ENCODE measurements at regions not wholly inside any gene's neighbourhood (a gene's known extent, or its start where the extent isn't known, plus 50 kb on each side); places are given as distances from the start of the nearest gene placed in this dataset.

DNA sequence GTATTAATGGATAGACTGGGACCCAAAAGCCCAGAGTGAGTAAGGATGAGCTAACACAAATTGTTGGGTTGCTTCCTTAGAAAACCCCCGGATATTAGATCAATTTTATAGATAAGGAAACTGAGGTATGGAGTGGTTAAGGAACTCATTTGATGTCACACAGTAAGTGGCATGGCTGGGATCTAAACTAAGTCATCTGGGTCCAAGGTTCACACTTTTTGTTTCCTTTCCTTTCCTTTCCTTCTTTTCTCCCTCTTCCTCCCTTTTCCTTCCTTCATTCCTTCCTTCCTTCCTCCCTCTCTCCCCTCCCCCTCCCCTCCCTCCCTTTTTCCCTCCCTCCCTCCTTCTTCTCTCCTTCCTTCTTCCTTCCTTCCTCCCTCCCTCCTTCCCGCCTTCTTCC lies 469.5 kb downstream of the TYW1 start:
- TF ChIP-seq POLR2A (IDR thresholded peaks at IDR 0.05) (no peak), EP300 (IDR thresholded peaks at IDR 0.05) (no peak), POLR2AphosphoS5 (IDR thresholded peaks at IDR 0.05) (no peak)
- TF ChIP-seq, protein P1, sequence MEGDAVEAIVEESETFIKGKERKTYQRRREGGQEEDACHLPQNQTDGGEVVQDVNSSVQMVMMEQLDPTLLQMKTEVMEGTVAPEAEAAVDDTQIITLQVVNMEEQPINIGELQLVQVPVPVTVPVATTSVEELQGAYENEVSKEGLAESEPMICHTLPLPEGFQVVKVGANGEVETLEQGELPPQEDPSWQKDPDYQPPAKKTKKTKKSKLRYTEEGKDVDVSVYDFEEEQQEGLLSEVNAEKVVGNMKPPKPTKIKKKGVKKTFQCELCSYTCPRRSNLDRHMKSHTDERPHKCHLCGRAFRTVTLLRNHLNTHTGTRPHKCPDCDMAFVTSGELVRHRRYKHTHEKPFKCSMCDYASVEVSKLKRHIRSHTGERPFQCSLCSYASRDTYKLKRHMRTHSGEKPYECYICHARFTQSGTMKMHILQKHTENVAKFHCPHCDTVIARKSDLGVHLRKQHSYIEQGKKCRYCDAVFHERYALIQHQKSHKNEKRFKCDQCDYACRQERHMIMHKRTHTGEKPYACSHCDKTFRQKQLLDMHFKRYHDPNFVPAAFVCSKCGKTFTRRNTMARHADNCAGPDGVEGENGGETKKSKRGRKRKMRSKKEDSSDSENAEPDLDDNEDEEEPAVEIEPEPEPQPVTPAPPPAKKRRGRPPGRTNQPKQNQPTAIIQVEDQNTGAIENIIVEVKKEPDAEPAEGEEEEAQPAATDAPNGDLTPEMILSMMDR (IDR thresholded peaks at IDR 0.05) = no peak
- H3K36me3 ChIP-seq = no peaks in the 10 kb centered on the region
- H3K27me3 ChIP-seq = no peaks in the 10 kb centered on the region
- 77 to 91% methylated on average over 2 of the region's 2 CpGs for WGBS, 2 donors
- H3K4me1 ChIP-seq = peaks cover 0 to 58% (median 44%) of the 10 kb centered on the region in 4 donors
- peaks cover 0 to 4% (median 0%) of the 10 kb centered on the region in 4 donors for H3K9me3 ChIP-seq
- H3K4me3 ChIP-seq = no peak overlapping the region
- intact Hi-C loops (cut with DNase I) = no loop called here
- no peak for DNase-seq
- no peak overlapping the region for H3K27ac ChIP-seq

DNA sequence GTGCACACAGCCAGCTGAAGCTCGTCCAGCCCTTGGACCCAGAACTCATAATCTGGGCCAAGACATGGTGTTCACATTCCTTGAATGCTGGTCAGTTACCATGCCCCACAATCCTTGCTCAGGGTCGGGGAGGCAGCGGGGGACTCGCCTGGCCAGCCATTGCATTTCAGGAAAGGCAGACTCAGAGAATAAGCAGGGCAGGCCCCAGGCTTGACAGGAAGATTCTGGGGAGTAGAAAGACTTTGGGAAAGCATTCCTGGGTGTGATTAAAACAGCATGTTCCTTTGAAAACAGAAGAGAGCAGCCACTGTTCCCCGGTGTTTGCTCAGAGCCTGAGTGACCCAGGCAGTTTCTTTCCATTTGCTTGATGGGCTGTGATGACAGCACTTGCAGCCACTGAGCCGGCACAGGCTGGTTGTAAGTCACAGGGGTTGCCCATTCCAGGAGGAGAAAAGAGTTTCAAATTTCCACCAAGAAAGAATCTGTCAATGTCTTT lies 473.7 kb downstream of the TYW1 start:
- H3K27ac ChIP-seq = peak overlapping the region; percentile 38 to 58 (median 53)
- H3K36me3 ChIP-seq = no peaks in the 10 kb centered on the region
- 37 to 50% methylated on average over 6 of the region's 6 CpGs for WGBS, 2 donors
- DNase-seq = peak; percentile 71
- H3K4me1 ChIP-seq = peaks cover 0 to 35% (median 20%) of the 10 kb centered on the region in 4 donors
- no peaks in the 10 kb centered on the region for H3K27me3 ChIP-seq
- no peaks in the 10 kb centered on the region for H3K9me3 ChIP-seq
- intact Hi-C loops (cut with DNase I) = no loop called here
- TF ChIP-seq EP300 (IDR thresholded peaks at IDR 0.05) = peak in 1 of 4 donors; percentile 39
- peak; percentile 14 to 86 (median 62) for TF ChIP-seq POLR2AphosphoS5 (IDR thresholded peaks at IDR 0.05)
- TF ChIP-seq POLR2A (IDR thresholded peaks at IDR 0.05) = no peak
- TF ChIP-seq, protein P1 (IDR thresholded peaks at IDR 0.05) = no peak
- H3K4me3 ChIP-seq = no peak overlapping the region

DNA sequence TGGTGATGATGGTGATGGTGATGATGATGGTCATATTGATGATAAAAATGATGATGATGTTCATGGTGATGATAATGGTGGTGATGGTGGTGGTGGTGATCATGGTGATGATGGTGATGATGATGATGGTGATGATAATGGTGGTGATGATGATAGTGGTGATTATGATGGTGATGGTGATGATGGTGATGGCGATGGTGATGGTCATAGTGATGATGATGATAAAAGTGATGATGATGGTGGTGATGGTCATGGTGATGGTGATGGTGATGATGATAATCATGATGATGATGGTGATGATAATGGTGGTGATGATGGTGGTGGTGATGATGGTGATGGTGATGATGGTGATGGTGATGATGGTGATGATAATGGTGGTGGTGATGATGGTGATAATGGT lies 478.7 kb downstream of the TYW1 start:
- intact Hi-C loops (cut with DNase I) = no loop called here
- no peak for DNase-seq
- Histone ChIP-seq H3K4me1 (peaks cover 0 to 12% (median 10%) of the 10 kb centered on the region in 4 donors), H3K9me3 (no peaks in the 10 kb centered on the region), H3K27me3 (no peaks in the 10 kb centered on the region), H3K27ac (no peak overlapping the region), H3K36me3 (no peaks in the 10 kb centered on the region), H3K4me3 (no peak overlapping the region)
- 90 to 98% methylated on average over 1 of the region's 1 CpG for WGBS, 2 donors
- TF ChIP-seq, protein P1 (IDR thresholded peaks at IDR 0.05) = no peak
- no peak for TF ChIP-seq POLR2A (IDR thresholded peaks at IDR 0.05)
- no peak for TF ChIP-seq EP300 (IDR thresholded peaks at IDR 0.05)

DNA sequence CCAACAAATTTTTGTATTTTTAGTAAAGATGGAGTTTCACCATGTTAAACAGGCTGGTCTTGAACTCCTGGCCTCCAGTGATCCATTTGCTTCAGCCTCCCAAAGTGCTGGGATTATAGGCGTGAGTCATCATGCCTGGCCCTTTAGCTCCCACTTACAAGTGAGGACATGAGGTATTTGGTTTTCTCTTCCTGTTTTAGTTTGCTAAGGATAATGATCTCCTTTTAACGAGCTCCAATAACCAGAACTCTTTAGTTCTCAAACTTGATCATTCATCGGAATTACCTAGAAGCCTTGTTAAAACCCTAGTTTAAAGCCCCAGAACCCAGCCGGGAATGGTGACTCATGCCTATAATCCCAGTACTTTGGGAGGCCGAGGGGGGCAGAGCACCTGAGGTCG lies 481.4 kb downstream of the TYW1 start:
- no peaks in the 10 kb centered on the region for H3K4me1 ChIP-seq
- H3K9me3 ChIP-seq = no peaks in the 10 kb centered on the region
- H3K4me3 ChIP-seq = no peak overlapping the region
- TF ChIP-seq POLR2A (IDR thresholded peaks at IDR 0.05) (no peak), EP300 (IDR thresholded peaks at IDR 0.05) (no peak), POLR2AphosphoS5 (IDR thresholded peaks at IDR 0.05) (no peak)
- TF ChIP-seq, protein P1 (IDR thresholded peaks at IDR 0.05) = no peak
- H3K36me3 ChIP-seq = no peaks in the 10 kb centered on the region
- intact Hi-C loops (cut with DNase I) = no loop called here
- 47 to 67% methylated on average over 6 of the region's 6 CpGs for WGBS, 2 donors
- DNase-seq = no peak
- no peak overlapping the region for H3K27ac ChIP-seq
- H3K27me3 ChIP-seq = no peaks in the 10 kb centered on the region

DNA sequence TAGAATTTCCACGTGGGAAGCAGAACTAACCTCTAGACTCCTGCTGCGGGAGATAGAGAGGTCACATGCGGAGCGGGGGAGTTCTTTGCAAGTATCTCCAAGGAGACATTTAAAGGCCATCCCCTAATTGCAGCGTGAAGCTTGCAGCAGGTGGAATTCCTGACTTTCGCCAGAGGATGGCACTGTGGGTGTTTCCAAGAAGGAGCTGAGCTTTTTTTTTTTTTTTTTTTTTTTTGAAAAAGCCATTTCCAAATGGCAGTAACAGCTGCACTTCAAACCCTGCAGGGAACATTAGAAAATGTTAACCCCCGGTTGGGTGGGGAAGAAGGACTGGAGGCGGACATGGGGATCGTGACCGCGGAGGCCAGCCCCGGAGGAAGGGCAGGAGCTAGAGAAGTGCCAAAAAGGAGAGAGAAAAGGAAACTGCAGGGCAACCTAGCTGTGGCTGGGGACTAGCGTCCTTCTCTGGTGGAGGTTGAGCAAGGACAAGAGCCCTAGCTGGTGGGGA lies 487.7 kb downstream of the TYW1 start:
- H3K27ac ChIP-seq = no peak overlapping the region
- 3% methylated on average over 13 of the region's 13 CpGs for WGBS, 2 donors
- DNase-seq = peak; percentile 68
- peaks cover 0 to 32% (median 15%) of the 10 kb centered on the region in 4 donors for H3K4me1 ChIP-seq
- no peaks in the 10 kb centered on the region for H3K9me3 ChIP-seq
- intact Hi-C loops (cut with DNase I) = loop anchor here (10.0 kb wide), 2 partner anchors 109 to 141 kb away; no protein-coding TSS in a partner anchor
- H3K27me3 ChIP-seq = no peaks in the 10 kb centered on the region
- no peak for TF ChIP-seq POLR2AphosphoS5 (IDR thresholded peaks at IDR 0.05)
- TF ChIP-seq, protein P1 (IDR thresholded peaks at IDR 0.05) = peak in 3 of 4 experiments; percentile 55 to 72 (median 67)
- H3K36me3 ChIP-seq = no peaks in the 10 kb centered on the region
- peak overlapping the region in 3 of 4 donors; percentile 6 to 37 (median 32) for H3K4me3 ChIP-seq
